GM19324 (cell line): ENCODE measurements at regions not wholly inside any gene's neighbourhood (a gene's known extent, or its start where the extent isn't known, plus 50 kb on each side); places are given as distances from the start of the nearest gene placed in this dataset.

ENCODE experiments used
- ATAC-seq: cut with Tn5 transposase; IDR thresholded peaks from one replicate; pipeline ENCODE4 v1.9.1; 2021; ENCODE audit warnings: mild to moderate bottlenecking, moderate library complexity; ENCODE audit not compliant: unreplicated experiment, low FRiP score

DNA sequence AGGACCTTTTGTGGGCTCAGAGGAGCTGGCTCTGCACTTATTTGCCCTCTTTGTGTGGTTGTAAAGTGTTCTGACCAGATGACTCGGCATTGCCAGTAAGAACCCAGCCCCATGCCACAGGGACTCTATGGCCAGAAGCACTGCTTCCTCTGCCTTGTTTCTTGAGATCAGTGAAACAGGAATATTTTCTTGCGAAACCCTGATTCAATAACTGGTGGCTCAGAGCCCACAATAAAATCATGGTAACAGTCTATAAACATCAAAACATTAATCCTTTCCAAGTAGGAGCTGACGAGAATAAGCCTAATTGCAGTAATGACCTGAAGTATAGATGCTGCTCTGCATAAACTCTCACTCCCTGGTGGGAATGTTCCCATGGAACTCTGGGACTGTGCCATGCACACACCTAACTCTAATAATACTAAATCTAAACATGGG, 344.3 kb downstream of the ZNF608 start:
- no peak for ATAC-seq

DNA sequence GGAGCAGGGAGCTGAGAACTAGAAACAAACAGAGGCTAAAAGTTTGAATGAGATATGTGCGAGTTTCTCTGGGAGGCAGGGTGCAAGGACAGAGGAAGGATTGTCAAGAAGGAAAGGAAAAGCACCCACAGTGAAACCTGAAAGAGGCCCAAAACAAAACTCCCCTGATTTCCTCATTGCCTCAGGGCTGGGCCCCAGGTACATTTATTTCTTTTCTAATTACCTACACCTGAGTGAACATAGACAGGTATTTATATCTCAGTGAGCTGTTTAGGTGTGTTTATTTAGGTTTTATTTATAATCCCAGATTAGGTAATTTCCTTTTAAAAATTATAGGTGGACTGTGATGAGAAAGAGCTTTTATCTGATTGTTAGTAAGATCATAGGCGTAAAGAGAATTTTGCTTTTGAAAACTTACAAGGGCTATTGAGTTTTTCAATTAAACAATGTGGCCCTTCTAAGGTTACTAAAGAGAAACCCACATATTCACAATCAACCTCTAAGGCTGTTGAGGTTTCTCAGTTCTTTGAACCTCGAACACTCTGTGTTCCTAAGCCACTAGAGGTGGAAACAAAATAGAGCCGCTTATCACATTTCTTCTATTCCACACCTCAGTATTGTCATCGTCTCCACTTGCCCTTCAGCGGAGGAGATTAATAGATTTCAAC, 344.8 kb downstream of the ZNF608 start:
- ATAC-seq, result no peak

DNA sequence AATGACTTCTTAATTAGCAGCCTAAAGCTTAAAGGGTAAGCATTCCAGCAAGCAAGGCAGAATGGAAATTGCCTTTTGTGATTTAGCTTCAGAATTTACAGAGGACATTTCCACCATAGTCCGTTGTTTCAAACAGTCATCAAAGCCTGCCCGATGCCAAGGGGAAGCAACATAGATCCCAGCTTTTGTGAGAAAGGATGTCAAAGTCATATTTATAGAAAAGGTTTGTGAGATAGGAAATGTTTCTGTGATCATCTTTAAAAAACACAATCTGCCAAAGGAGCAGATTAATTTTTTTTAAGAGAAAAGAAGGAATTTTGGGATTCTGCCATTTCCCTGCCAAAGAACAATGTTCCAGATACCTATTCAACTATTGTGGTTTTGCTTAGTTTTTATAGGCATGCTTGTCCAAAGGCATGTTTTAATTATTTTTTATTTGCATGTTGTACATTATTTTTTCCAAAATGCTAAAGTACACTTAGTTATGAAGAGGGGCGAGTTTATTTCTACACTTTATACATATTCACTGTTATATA, 346.9 kb downstream of the ZNF608 start:
- no peak for ATAC-seq

DNA sequence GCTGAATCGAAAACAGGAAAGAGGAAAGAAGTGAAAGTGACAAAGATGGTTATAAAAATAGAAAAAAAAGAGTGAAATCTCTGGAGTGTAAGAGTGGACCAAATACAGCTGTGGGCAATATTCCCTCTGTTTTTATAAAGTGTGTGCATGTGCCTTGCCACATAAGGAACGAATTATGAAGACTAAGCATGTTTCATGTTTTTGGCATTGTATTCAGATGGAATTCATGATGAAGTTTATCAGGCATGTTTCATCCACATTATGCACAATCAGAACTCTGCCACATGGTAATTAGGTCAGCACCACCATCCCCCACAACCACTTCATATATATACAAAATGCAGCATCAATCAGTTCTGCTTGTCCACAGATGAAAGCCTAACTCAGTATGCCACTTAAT, 348.0 kb downstream of the ZNF608 start:
- no peak for ATAC-seq

DNA sequence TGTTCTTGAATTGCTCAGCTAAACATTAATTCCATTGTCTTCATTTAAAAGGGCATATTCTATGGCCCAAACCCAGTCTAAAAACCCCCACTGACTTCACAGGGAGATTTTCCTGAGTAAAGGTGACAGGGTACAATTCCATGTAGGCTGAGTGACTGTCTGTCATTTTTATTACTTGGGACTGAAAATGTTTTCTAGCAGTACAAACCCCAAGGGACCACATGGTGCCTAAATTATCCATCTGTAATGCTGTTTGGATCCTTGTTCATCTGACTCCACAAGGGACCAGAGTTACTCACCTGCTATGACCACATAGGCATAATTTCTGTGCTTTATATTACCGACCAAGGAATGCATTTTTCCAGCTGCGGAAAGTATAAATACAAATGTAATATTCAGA, 349.1 kb downstream of the ZNF608 start:
- ATAC-seq, result no peak

DNA sequence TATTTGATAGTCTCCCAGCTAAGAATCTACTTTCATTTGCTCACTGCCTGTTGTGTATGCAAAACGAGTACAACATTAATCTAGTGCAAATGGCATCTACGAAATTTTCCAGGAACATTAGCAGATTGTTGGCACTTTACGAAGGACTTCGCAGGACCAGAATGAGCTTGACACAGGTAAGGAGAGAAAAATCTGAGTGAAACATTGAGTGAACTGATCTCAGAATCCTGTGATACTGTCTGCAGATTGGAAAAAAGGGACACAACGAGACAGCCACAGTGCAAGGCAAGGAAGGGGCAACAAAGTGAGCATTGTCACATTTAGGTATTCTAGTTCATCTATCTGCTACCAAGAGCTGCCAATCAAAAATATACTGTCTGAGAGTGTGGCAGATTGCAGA, 350.5 kb downstream of the ZNF608 start:
- no peak for ATAC-seq

DNA sequence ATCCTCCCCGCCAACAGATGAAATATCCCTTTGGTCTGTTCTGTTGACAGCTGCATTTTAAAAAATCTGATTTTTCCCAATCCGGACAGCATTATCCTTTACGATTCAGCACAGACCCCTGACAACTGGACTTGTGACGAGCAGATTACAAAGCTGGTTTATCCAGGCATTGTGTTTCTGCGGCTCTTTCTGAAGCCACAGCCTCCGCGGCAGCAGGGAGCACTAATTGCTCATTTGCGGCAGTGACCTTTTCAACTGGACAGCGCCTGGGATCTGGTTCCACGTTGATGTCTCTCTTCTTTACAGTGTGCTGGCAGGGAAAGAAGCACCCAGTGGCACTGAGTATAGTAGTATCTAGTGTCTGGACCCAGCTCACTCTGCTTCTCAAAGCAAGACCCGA, 351.2 kb downstream of the ZNF608 start:
- no peak for ATAC-seq

DNA sequence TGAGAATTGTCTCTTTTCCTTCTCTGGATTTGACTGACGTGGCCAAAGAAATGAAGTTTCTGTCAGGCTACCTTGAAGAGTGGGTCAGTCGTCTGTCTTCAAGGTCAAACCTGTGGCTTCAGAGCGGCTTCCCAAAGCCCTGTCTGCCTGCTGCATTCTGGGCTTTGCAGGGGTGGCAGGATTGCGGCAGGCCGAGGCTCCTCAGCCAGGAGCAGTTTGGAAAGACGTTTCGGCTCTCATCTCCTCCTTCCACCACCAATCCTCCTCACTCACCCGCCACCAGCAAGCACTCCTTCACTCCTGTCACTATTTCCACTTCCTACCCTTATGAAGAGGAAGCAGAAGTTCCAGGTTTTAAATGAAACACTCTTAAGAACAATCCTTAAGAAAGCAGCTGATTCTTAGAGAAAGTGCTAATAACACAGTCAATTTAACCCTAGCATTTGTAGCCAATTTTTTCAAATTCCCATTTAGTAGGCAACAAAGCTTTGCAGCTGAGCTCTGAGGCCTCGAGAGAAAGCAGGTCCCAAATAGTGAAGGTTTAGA, 351.7 kb downstream of the ZNF608 start:
- no peak for ATAC-seq

- no peak for ATAC-seq
Measured at GRCh38 chr5:124393584-124394379, 352.7 kb downstream of the ZNF608 start.

DNA sequence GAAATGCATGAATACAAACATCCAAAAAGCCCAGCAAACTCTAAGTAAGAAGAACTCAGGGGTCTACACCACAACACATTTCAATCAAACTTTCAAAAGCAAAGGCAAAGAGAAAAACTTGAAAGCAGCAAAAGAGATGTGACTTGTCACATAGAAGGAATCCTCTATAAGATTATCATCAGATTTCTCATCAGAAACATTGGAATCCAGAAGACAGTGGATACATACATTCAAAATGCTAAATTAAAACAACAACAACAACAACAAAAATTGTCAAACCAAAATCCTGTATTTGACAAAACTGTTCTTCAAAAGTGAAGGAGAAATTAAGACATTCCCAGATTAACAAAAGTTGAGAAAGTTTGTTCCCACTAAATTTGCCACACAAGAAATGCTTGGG, 362.7 kb downstream of the ZNF608 start:
- no peak for ATAC-seq

- ATAC-seq, result no peak
Measured at GRCh38 chr5:124377386-124377785, 369.1 kb downstream of the ZNF608 start.

DNA sequence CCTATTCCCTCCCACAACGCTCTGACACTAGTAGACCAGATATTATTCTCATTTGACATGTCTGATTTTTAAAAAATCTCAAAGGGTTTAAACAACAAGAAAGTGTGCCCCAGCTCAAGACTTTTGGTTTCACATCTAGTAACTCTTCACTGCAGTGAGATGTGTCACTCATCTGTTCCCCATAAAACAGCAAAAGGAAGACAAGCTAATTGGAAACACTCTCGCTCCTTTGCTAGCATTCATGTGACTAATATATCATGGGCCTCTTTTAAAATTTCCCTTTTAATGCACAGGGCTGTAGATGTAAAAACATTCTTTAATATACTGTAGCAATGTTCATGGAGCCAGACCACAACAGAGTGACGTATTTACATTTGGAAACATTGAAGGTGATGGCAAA, 372.6 kb downstream of the ZNF608 start:
- ATAC-seq, result no peak

- no peak for ATAC-seq
Measured at GRCh38 chr5:124372457-124372856, 374.0 kb downstream of the ZNF608 start.

DNA sequence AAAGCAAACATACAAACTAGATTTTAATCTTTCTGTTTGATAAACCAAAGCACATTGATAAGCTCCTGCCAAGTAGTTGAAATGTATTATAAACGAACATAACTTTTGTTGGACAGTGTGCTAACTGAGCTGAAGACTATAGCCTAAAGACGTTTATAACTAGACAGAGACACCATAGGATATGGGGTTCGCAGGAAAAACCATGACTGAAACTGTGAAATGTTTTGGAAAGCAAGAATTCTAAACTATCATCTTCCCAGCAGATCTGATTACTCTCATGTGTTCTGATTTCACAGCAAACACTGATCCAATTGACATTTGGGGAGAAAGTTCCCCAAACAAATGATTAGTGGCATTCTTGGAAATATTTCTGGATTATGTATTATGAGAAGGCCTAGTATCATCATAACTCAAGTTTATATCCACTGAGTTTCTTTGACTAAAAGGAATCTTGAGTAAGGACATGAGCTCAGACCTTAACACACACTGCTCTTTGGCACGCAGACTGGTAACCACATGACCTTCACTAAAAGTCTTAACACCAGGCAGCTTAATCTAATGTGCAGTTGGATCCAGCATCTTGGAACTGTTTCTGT, 375.2 kb downstream of the ZNF608 start:
- ATAC-seq, result no peak

DNA sequence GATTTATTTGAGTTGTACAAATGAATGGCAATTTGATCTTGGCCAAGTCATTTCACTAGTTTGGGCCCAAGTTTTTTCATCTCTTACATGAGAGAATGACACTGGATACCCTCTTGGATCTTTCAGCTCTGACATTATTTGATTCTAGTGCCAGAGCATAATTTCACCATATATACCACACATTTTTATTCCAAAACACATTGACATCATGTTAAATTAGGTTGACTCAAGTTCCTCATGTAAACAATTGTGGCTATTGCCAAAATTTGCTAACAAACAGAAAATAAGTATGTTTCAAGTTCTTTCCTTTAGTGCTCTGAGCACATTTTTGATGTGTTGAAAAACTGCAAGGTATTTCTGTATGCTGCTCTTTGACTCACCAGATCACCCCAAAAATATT, 375.8 kb downstream of the ZNF608 start:
- no peak for ATAC-seq

DNA sequence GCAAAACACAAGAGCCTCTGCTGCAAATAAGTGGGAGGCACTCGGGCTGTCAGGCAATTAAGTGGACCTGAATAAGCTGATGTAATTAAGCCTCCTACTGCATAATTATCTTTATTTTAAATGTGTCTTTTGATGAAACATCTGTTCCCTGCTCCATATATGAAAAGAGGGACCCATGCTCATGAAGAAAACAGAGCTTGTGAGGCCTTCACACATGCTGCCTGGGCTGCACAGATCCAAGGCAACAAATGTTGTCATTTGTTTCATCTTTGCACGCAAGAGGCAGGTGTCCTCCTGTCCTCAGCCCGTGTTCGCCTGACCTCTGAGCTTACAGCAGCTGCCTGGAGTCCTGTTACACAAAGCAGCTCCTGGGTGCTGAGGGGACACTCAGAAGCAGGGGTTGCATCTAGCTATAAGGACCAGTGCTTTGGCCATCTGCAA, 381.1 kb downstream of the ZNF608 start:
- no peak for ATAC-seq

DNA sequence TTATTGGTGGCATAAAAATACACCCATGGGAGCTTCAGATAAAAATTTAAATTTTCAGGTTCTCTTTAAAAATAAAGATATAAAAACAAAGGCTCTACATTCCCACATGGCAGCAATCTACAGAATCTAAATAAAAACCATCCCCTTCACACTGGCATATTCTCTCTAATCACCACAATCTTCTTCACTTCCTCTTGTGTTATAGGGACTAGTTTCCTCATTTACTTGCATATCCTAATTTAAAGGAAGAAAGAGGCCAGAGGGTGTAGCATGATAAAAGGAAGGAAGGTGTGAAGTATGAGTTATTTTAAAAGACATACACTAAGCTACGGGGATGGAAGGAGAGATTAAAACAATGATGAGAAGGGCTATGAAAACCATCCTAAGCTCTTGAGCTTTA, 390.5 kb downstream of the ZNF608 start:
- ATAC-seq, result no peak

DNA sequence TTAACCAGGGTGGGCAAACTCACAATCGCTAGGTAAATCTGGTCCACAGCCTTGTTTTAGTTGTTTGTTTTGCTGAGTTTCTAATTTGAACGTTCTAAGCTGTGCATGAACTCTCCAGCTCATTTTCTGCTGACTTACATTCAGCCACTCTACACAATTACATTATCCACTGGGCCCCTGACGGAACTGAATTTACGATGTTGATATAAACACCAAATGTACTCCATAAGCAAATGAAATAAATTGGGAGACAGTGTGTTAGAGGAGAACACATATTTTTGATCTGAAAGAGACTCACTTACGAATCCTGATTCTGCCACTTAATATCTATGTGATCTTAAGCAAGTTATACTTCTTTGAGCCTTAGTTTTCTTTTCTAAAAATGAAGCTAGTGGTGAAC, 393.4 kb downstream of the ZNF608 start:
- no peak for ATAC-seq

GRCh38 chr5:124352312-124352711, 394.1 kb downstream of the ZNF608 start:
- ATAC-seq, result no peak

GRCh38 chr5:124349931-124350330, 396.5 kb downstream of the ZNF608 start:
- ATAC-seq, result no peak

DNA sequence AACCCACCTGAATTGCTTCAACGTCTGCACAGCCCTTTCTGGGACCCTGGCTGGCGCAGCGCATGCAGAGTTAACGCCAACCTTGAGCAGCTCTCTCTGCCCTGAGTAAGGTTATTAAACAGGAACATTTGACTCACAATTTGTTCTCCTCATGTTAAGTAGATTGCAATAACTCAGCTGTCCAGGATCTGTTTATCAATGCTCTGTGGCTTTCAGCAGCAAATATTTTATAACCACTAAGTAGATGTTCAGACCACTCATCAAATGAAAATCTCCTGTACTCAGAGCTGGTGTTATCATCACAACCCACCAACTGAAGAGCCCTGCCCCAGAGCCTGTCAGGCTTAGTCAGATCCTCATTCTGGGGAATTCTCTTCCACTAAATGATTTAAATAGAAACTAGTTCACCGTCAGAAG, 403.0 kb downstream of the ZNF608 start:
- no peak for ATAC-seq
